ENCODE measurements at regions not wholly inside any gene's neighbourhood (a gene's known extent, or its start where the extent isn't known, plus 50 kb on each side); places are given as distances from the start of the nearest gene placed in this dataset.

GRCh38 chr6:2542101-2542857 lies 208.4 kb downstream of the MYLK4 start:
- no peak for DNase-seq (ENCODE audit: low read depth in 2 of 2, low spot score in 1 of 2)

GRCh38 chr6:2536451-2536850 lies 214.3 kb downstream of the MYLK4 start:
- DNase-seq (ENCODE audit: low read depth in 2 of 2, low spot score in 1 of 2), result no peak

GRCh38 chr6:2535506-2535905 lies 215.2 kb downstream of the MYLK4 start:
- no peak for DNase-seq (ENCODE audit: low read depth in 2 of 2, low spot score in 1 of 2)

GRCh38 chr6:2534406-2535042 lies 216.2 kb downstream of the MYLK4 start:
- DNase-seq (ENCODE audit: low read depth in 2 of 2, low spot score in 1 of 2), result no peak

GRCh38 chr6:2531426-2532215 lies 219.1 kb downstream of the MYLK4 start:
- DNase-seq (ENCODE audit: low read depth in 2 of 2, low spot score in 1 of 2), result no peak

- no peak for DNase-seq (ENCODE audit: low read depth in 2 of 2, low spot score in 1 of 2)
Observed at GRCh38 chr6:2529211-2529719, 221.5 kb downstream of the MYLK4 start.

GRCh38 chr6:2528156-2528555 lies 222.6 kb downstream of the MYLK4 start:
- DNase-seq (ENCODE audit: low read depth in 2 of 2, low spot score in 1 of 2), result no peak

- DNase-seq (ENCODE audit: low read depth in 2 of 2, low spot score in 1 of 2), result no peak
Observed at GRCh38 chr6:2526766-2527165, 224.0 kb downstream of the MYLK4 start.

GRCh38 chr6:2524090-2524489 lies 226.6 kb downstream of the MYLK4 start:
- DNase-seq (ENCODE audit: low read depth in 2 of 2, low spot score in 1 of 2), result no peak

- DNase-seq (ENCODE audit: low read depth in 2 of 2, low spot score in 1 of 2), result no peak
Observed at GRCh38 chr6:2523061-2523460, 227.7 kb downstream of the MYLK4 start.

GRCh38 chr6:2522521-2522920 lies 228.2 kb downstream of the MYLK4 start:
- DNase-seq (ENCODE audit: low read depth in 2 of 2, low spot score in 1 of 2), result no peak

- no peak for DNase-seq (ENCODE audit: low read depth in 2 of 2, low spot score in 1 of 2)
Observed at GRCh38 chr6:2517855-2518473, 232.8 kb downstream of the MYLK4 start.

- no peak for DNase-seq (ENCODE audit: low read depth in 2 of 2, low spot score in 1 of 2)
Observed at GRCh38 chr6:2517401-2517800, 233.3 kb downstream of the MYLK4 start.

GRCh38 chr6:2516059-2516458 lies 234.7 kb downstream of the MYLK4 start:
- DNase-seq (ENCODE audit: low read depth in 2 of 2, low spot score in 1 of 2), result no peak

GRCh38 chr6:2514965-2515543 lies 235.7 kb downstream of the MYLK4 start:
- DNase-seq (ENCODE audit: low read depth in 2 of 2, low spot score in 1 of 2), result no peak

- no peak for DNase-seq (ENCODE audit: low read depth in 2 of 2, low spot score in 1 of 2)
Observed at GRCh38 chr6:2512802-2513201, 237.9 kb downstream of the MYLK4 start.

- DNase-seq (ENCODE audit: low read depth in 2 of 2, low spot score in 1 of 2), result no peak
Observed at GRCh38 chr6:2510316-2510715, 240.4 kb downstream of the MYLK4 start.

- no peak for DNase-seq (ENCODE audit: low read depth in 2 of 2, low spot score in 1 of 2)
Observed at GRCh38 chr6:2509711-2510110, 241.0 kb downstream of the MYLK4 start.

GRCh38 chr6:2508071-2508470 lies 242.7 kb downstream of the MYLK4 start:
- DNase-seq (ENCODE audit: low read depth in 2 of 2, low spot score in 1 of 2), result no peak

GRCh38 chr6:2507521-2508037 lies 243.1 kb downstream of the MYLK4 start:
- no peak for DNase-seq (ENCODE audit: low read depth in 2 of 2, low spot score in 1 of 2)

- no peak for DNase-seq (ENCODE audit: low read depth in 2 of 2, low spot score in 1 of 2)
Observed at GRCh38 chr6:2507016-2507415, 243.7 kb downstream of the MYLK4 start.

Measured in stimulated activated CD8-positive, alpha-beta memory T cell treated with anti-CD3 and anti-CD28 coated beads, Interleukin-4, amount 100 ng/mL, for 1 hour (primary cell).